CD4-positive, alpha-beta T cell (primary cell): ENCODE measurements at regions not wholly inside any gene's neighbourhood (a gene's known extent, or its start where the extent isn't known, plus 50 kb on each side); places are given as distances from the start of the nearest gene placed in this dataset.

ENCODE experiments used
- ATAC-seq: fragments of 200-7000 bp; cut with Tn5 transposase; one replicate; pipeline ENCODE4 v1.10.0; 2022; ENCODE audit warnings: mild to moderate bottlenecking; ENCODE audit not compliant: poor library complexity
- CTCF ChIA-PET: fragments of 350-600 bp; sonication (Branson Sonifier 250); formaldehyde crosslinking; loops from one replicate; lab custom pipeline; 2021; ENCODE audit warnings: antibody characterized with exemption, inconsistent platforms; lab: Charles Lee
- POLR2A ChIA-PET: fragments of 350-600 bp; sonication (Branson Sonifier 250); formaldehyde crosslinking; loops from one replicate; lab custom pipeline; 2021; ENCODE audit warnings: antibody characterized with exemption, inconsistent platforms; lab: Charles Lee
- DNase-seq, 14 experiments: peaks; one replicate each; pipeline ENCODE4 v3.0.0-alpha.2; 2013 to 2020; ENCODE audit warnings: mixed read lengths in 2 of 14
- H3K27ac ChIP-seq, 2 donors: one replicate each; pipeline versions ENCODE4 v1.5.1 to v1.7.0; 2013; ENCODE audit warnings: low read length in 2 of 2, low read depth in 1 of 2, mild to moderate bottlenecking in 1 of 2
- H3K27me3 ChIP-seq, 2 experiments: 1 replicate in 1 of 2; 2 replicates in 1 of 2; pipeline versions ENCODE4 v1.6.1 to v1.7.0; 2013; ENCODE audit warnings: low read length in 2 of 2, control low read depth in 1 of 2, mild to moderate bottlenecking in 1 of 2, moderate library complexity in 1 of 2; ENCODE audit not compliant: insufficient read depth in 2 of 2, control insufficient read depth in 1 of 2
- H3K36me3 ChIP-seq: one replicate; pipeline ENCODE4 v1.6.1; 2013; ENCODE audit warnings: low read length, control low read depth; ENCODE audit not compliant: insufficient read depth
- H3K4me1 ChIP-seq: one replicate; pipeline ENCODE4 v1.6.1; 2013; ENCODE audit warnings: low read length, control low read depth; ENCODE audit not compliant: insufficient read depth
- H3K4me3 ChIP-seq: one replicate; pipeline ENCODE4 v1.5.1; 2013; ENCODE audit warnings: mild to moderate bottlenecking, low read length, moderate library complexity
- H3K9me3 ChIP-seq, 2 experiments: 1 replicate in 1 of 2; 2 replicates in 1 of 2; pipeline versions ENCODE4 v1.6.1 to v1.7.0; 2013; ENCODE audit warnings: low read length in 2 of 2, mild to moderate bottlenecking in 2 of 2, control low read depth in 1 of 2, moderate library complexity in 1 of 2; ENCODE audit not compliant: control insufficient read depth in 1 of 2, insufficient read depth in 1 of 2
- H3K27ac Mint-ChIP-seq: one replicate; pipeline ENCODE4 v1.8.0; 2020; ENCODE audit warnings: mixed read lengths
- H3K27me3 Mint-ChIP-seq: one replicate; pipeline ENCODE4 v1.8.0; 2021; ENCODE audit warnings: mixed read lengths
- H3K36me3 Mint-ChIP-seq: one replicate; pipeline ENCODE4 v1.8.0; 2021; ENCODE audit warnings: low read depth, mixed read lengths
- H3K4me1 Mint-ChIP-seq: one replicate; pipeline ENCODE4 v1.8.0; 2021; ENCODE audit warnings: low read depth, mixed read lengths
- H3K4me3 Mint-ChIP-seq: one replicate; pipeline ENCODE4 v1.8.0; 2020; ENCODE audit warnings: mild to moderate bottlenecking, mixed read lengths
- H3K9me3 Mint-ChIP-seq: one replicate; pipeline ENCODE4 v1.8.0; 2020; ENCODE audit warnings: mixed read lengths
- intact Hi-C, 2 experiments: fragments of 100-400 bp; cut with DNase I in 1 of 2; cut with micrococcal nuclease in 1 of 2; formaldehyde crosslinking; loops; one replicate each; pipeline versions ENCODE4 v1.15.1 to v1.9.0; 2023 to 2025; cut with DNase I, micrococcal nuclease
- TF ChIP-seq, protein P1 (sequence below): fragments of 200-600 bp; IDR thresholded peaks from one replicate; pipeline ENCODE4 v1.8.0; 2022; ENCODE audit warnings: antibody characterized with exemption, mild to moderate bottlenecking

DNA sequence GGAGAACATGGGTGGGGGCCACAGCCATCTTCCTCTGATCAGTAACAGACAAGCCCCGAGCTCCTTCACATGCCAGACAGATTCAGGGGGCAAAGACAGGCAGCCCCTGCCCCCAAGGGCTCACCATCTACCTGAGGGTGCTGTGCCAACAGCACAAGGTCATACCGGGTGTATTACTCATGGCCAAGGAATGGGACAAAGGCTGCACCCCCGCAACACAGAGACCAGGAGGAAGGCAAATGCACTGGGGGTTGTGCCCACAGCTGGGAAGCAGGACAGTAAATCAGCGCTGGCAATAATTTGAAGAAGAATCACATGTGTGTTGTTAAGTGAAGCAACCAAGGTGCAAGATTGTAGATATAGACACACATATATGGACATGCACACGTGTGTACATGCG is 137.1 kb downstream of the C16orf95 start:
- Mint-ChIP-seq H3K4me3 (no peak overlapping the region), H3K27me3 (peaks cover 11% of the 10 kb centered on the region), H3K27ac (no peak overlapping the region), H3K4me1 (no peaks in the 10 kb centered on the region), H3K9me3 (no peaks in the 10 kb centered on the region), H3K36me3 (no peaks in the 10 kb centered on the region)
- no peaks in the 10 kb centered on the region for H3K4me1 ChIP-seq
- DNase-seq (no peak), ATAC-seq (no peak)
- TF ChIP-seq, protein P1, sequence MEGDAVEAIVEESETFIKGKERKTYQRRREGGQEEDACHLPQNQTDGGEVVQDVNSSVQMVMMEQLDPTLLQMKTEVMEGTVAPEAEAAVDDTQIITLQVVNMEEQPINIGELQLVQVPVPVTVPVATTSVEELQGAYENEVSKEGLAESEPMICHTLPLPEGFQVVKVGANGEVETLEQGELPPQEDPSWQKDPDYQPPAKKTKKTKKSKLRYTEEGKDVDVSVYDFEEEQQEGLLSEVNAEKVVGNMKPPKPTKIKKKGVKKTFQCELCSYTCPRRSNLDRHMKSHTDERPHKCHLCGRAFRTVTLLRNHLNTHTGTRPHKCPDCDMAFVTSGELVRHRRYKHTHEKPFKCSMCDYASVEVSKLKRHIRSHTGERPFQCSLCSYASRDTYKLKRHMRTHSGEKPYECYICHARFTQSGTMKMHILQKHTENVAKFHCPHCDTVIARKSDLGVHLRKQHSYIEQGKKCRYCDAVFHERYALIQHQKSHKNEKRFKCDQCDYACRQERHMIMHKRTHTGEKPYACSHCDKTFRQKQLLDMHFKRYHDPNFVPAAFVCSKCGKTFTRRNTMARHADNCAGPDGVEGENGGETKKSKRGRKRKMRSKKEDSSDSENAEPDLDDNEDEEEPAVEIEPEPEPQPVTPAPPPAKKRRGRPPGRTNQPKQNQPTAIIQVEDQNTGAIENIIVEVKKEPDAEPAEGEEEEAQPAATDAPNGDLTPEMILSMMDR: no peak
- H3K27me3 ChIP-seq: peaks cover 2 to 5% of the 10 kb centered on the region in 2 experiments
- no peak overlapping the region for H3K4me3 ChIP-seq
- no peak overlapping the region for H3K27ac ChIP-seq
- peaks cover 0 to 11% of the 10 kb centered on the region in 2 experiments for H3K9me3 ChIP-seq
- intact Hi-C loops: no loop called here
- H3K36me3 ChIP-seq: no peaks in the 10 kb centered on the region
- ChIA-PET CTCF (no interaction called here), POLR2A (no interaction called here)

DNA sequence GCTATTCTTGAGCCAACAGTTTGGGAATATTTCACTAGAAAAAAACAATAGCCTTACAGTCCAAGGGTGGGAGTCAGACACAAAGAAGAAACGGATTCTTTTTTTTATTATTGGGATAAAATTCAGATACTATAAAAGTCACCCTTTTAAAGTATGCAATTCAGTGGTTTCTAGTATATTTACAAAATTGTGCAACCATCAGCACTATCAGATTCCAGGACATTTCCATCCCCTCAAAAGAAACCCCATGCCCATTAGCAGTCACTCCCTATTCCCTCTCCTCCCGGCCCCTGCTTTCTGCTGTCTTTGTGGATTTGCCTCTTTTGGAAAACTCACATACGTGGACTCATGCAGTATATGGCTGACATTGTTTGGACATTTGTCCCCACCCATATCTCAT is 134.4 kb downstream of the C16orf95 start:
- no peak overlapping the region for H3K27ac Mint-ChIP-seq
- TF ChIP-seq, protein P1: no peak
- Histone ChIP-seq H3K4me1 (no peaks in the 10 kb centered on the region), H3K9me3 (peaks cover 0 to 15% of the 10 kb centered on the region in 2 experiments), H3K27me3 (peaks cover 0 to 5% of the 10 kb centered on the region in 2 experiments), H3K4me3 (no peak overlapping the region), H3K36me3 (no peaks in the 10 kb centered on the region), H3K27ac (no peak overlapping the region)
- POLR2A ChIA-PET: no interaction called here
- H3K27me3 Mint-ChIP-seq: peaks cover 11% of the 10 kb centered on the region
- no peak overlapping the region for H3K4me3 Mint-ChIP-seq
- DNase-seq: no peak
- no peaks in the 10 kb centered on the region for H3K4me1 Mint-ChIP-seq
- ATAC-seq: no peak
- intact Hi-C loops: no loop called here
- CTCF ChIA-PET: no interaction called here
- H3K36me3 Mint-ChIP-seq: no peaks in the 10 kb centered on the region
- H3K9me3 Mint-ChIP-seq: peaks cover 5% of the 10 kb centered on the region

DNA sequence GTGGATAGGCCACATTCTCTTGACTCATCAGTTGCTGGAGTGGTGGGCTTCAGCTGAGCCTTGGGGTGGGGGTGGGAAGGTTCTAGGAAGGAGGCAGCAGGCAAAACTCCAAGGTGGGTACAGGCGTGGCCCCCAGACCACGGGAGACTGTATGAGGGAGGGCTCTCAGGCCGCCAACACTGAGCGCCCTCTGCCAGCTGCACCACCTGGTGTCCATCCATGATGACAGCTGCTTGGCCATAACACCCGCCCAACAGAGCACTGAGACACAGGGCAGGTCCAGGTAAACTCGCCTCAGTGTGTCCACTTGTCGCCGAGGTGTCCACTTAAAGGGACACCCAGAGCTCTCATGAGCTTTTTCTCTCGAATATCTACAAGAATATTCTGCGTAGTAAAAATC is 133.5 kb downstream of the C16orf95 start:
- H3K4me1 ChIP-seq: no peaks in the 10 kb centered on the region
- H3K4me1 Mint-ChIP-seq: no peaks in the 10 kb centered on the region
- H3K9me3 ChIP-seq: peaks cover 0 to 16% of the 10 kb centered on the region in 2 experiments
- H3K4me3 ChIP-seq: no peak overlapping the region
- H3K27me3 Mint-ChIP-seq: peaks cover 7% of the 10 kb centered on the region
- ChIA-PET POLR2A (no interaction called here), CTCF (no interaction called here)
- H3K27me3 ChIP-seq: peaks cover 0 to 2% of the 10 kb centered on the region in 2 experiments
- no peaks in the 10 kb centered on the region for H3K36me3 ChIP-seq
- H3K4me3 Mint-ChIP-seq: no peak overlapping the region
- TF ChIP-seq, protein P1: no peak
- no peak for ATAC-seq
- H3K36me3 Mint-ChIP-seq: no peaks in the 10 kb centered on the region
- no peak overlapping the region for H3K27ac Mint-ChIP-seq
- H3K9me3 Mint-ChIP-seq: peaks cover 5% of the 10 kb centered on the region
- DNase-seq: no peak
- no peak overlapping the region for H3K27ac ChIP-seq
- intact Hi-C loops: no loop called here
